Gastroesophageal sphincter (tissue), 4 donors: ENCODE measurements at regions not wholly inside any gene's neighbourhood (a gene's known extent, or its start where the extent isn't known, plus 50 kb on each side); places are given as distances from the start of the nearest gene placed in this dataset.

Experiments
- ATAC-seq: fragments of 150-250 bp; one replicate; pipeline ENCODE4 v1.9.1; 2016; ENCODE audit warnings: mild to moderate bottlenecking, moderate library complexity
- H3K27ac ChIP-seq, 4 donors: fragments of 200-600 bp; sonication (generic) in 3 of 4; 1 replicate in 3 of 4; 2 replicates in 1 of 4; pipeline ENCODE4 v1.5.1; 2016 to 2019
- H3K27me3 ChIP-seq: fragments of 200-600 bp; sonication (generic); one replicate; pipeline ENCODE4 v1.5.1; 2019
- H3K36me3 ChIP-seq, 2 donors: fragments of 200-600 bp; sonication (generic); one replicate each; pipeline ENCODE4 v1.5.1; 2019; ENCODE audit warnings: control low read depth in 1 of 2
- H3K4me1 ChIP-seq, 3 donors: fragments of 200-600 bp; sonication (generic); 1 replicate in 2 of 3; 2 replicates in 1 of 3; pipeline ENCODE4 v1.5.1; 2016 to 2019; ENCODE audit warnings: control low read depth in 2 of 3
- H3K4me3 ChIP-seq, 2 donors: fragments of 200-600 bp; sonication (generic); one replicate each; pipeline ENCODE4 v1.5.1; 2019; ENCODE audit warnings: mild to moderate bottlenecking in 1 of 2, moderate library complexity in 1 of 2
- H3K9me3 ChIP-seq, 3 donors: fragments of 200-600 bp; sonication (generic); one replicate each; pipeline ENCODE4 v1.5.1; 2017 to 2019; ENCODE audit warnings: control low read depth in 2 of 3
- EP300 ChIP-seq: sonication (generic); formaldehyde crosslinking; IDR thresholded peaks from one replicate; pipeline ENCODE4 v1.6.1; 2017; ENCODE audit warnings: antibody characterized with exemption, mild to moderate bottlenecking
- POLR2A ChIP-seq, 2 donors: fragments of 450-650 bp; IDR thresholded peaks; one replicate each; pipeline ENCODE4 v1.6.1; 2017; ENCODE audit warnings: antibody characterized with exemption in 2 of 2, mild to moderate bottlenecking in 2 of 2, moderate library complexity in 1 of 2
- POLR2AphosphoS5 ChIP-seq: sonication (generic); formaldehyde crosslinking; IDR thresholded peaks from one replicate; pipeline ENCODE4 v1.6.1; 2017; ENCODE audit warnings: antibody characterized with exemption
- WGBS, 2 donors: methylation state at CpG; one replicate each; pipeline ENCODE4 v1.1.5; 2018; ENCODE audit warnings: low coverage in 1 of 2; 5-methylcytosine and 5-hydroxymethylcytosine counted together
- TF ChIP-seq, protein P1 (sequence below), 4 experiments: fragments of 200-600 bp in 2 of 4; fragments of 450-650 bp in 2 of 4; sonication (generic) in 1 of 4; IDR thresholded peaks; one replicate each; pipeline ENCODE4 v1.5.1; 2017 to 2019; ENCODE audit warnings: antibody characterized with exemption in 4 of 4, mild to moderate bottlenecking in 2 of 4, moderate library complexity in 2 of 4

GRCh38 chr3:35380196-35380595, 259.1 kb upstream of the ARPP21 start:
- 63 to 72% methylated on average over 1 of the region's 1 CpG for WGBS, 2 donors
- TF ChIP-seq POLR2A (IDR thresholded peaks at IDR 0.05) (no peak), EP300 (no peak), POLR2AphosphoS5 (no peak)
- TF ChIP-seq, protein P1, sequence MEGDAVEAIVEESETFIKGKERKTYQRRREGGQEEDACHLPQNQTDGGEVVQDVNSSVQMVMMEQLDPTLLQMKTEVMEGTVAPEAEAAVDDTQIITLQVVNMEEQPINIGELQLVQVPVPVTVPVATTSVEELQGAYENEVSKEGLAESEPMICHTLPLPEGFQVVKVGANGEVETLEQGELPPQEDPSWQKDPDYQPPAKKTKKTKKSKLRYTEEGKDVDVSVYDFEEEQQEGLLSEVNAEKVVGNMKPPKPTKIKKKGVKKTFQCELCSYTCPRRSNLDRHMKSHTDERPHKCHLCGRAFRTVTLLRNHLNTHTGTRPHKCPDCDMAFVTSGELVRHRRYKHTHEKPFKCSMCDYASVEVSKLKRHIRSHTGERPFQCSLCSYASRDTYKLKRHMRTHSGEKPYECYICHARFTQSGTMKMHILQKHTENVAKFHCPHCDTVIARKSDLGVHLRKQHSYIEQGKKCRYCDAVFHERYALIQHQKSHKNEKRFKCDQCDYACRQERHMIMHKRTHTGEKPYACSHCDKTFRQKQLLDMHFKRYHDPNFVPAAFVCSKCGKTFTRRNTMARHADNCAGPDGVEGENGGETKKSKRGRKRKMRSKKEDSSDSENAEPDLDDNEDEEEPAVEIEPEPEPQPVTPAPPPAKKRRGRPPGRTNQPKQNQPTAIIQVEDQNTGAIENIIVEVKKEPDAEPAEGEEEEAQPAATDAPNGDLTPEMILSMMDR (IDR thresholded peaks at IDR 0.05) = no peak
- no peak for ATAC-seq
- Histone ChIP-seq H3K27ac (no peak overlapping the region), H3K4me3 (no peak overlapping the region), H3K9me3 (no peaks in the 10 kb centered on the region), H3K36me3 (no peaks in the 10 kb centered on the region), H3K27me3 (no peaks in the 10 kb centered on the region), H3K4me1 (no peaks in the 10 kb centered on the region)

- no peak overlapping the region for H3K27ac ChIP-seq
- TF ChIP-seq POLR2AphosphoS5 = no peak
- no peaks in the 10 kb centered on the region for H3K4me1 ChIP-seq
- H3K4me3 ChIP-seq = no peak overlapping the region
- H3K36me3 ChIP-seq = no peaks in the 10 kb centered on the region
- no peak for ATAC-seq
- no peaks in the 10 kb centered on the region for H3K9me3 ChIP-seq
- H3K27me3 ChIP-seq = no peaks in the 10 kb centered on the region
- WGBS, 2 donors = 78 to 85% methylated on average over 2 of the region's 2 CpGs
These were observed 256.1 kb upstream of the ARPP21 start for GRCh38 chr3:35383216-35383615.

GRCh38 chr3:35383719-35384555, 255.4 kb upstream of the ARPP21 start:
- Histone ChIP-seq H3K4me3 (no peak overlapping the region), H3K36me3 (no peaks in the 10 kb centered on the region), H3K4me1 (no peaks in the 10 kb centered on the region), H3K27me3 (no peaks in the 10 kb centered on the region), H3K9me3 (no peaks in the 10 kb centered on the region), H3K27ac (no peak overlapping the region)
- no peak for ATAC-seq
- TF ChIP-seq POLR2A (IDR thresholded peaks at IDR 0.05) = no peak
- TF ChIP-seq POLR2AphosphoS5 = no peak
- no peak for TF ChIP-seq EP300
- TF ChIP-seq, protein P1 (IDR thresholded peaks at IDR 0.05) = no peak
- whole genome bisulfite sequencing, 2 donors = 58 to 83% methylated on average over 5 to 8 of the region's 8 CpGs

- H3K36me3 ChIP-seq = no peaks in the 10 kb centered on the region
- H3K27ac ChIP-seq = no peak overlapping the region
- no peaks in the 10 kb centered on the region for H3K27me3 ChIP-seq
- no peak for ATAC-seq
- H3K4me3 ChIP-seq = no peak overlapping the region
- no peak for TF ChIP-seq POLR2AphosphoS5
- no peak for TF ChIP-seq EP300
- TF ChIP-seq, protein P1 (IDR thresholded peaks at IDR 0.05) = no peak
- no peak for TF ChIP-seq POLR2A (IDR thresholded peaks at IDR 0.05)
- no peaks in the 10 kb centered on the region for H3K4me1 ChIP-seq
- H3K9me3 ChIP-seq = no peaks in the 10 kb centered on the region
These were observed 254.1 kb upstream of the ARPP21 start for GRCh38 chr3:35385271-35385670.

- Histone ChIP-seq H3K36me3 (no peaks in the 10 kb centered on the region), H3K4me1 (no peaks in the 10 kb centered on the region), H3K27me3 (no peaks in the 10 kb centered on the region), H3K4me3 (no peak overlapping the region), H3K9me3 (peaks cover 0 to 7% (median 0%) of the 10 kb centered on the region in 3 donors), H3K27ac (no peak overlapping the region)
- TF ChIP-seq EP300 = no peak
- TF ChIP-seq POLR2A (IDR thresholded peaks at IDR 0.05) = no peak
- no peak for TF ChIP-seq POLR2AphosphoS5
- TF ChIP-seq, protein P1 (IDR thresholded peaks at IDR 0.05) = no peak
- WGBS, 2 donors = 0% methylated on average over 1 of the region's 2 CpGs
- no peak for ATAC-seq
These were observed 249.4 kb upstream of the ARPP21 start for GRCh38 chr3:35389907-35390306.
